Stomach (tissue), 4 donors: ENCODE measurements at regions not wholly inside any gene's neighbourhood (a gene's known extent, or its start where the extent isn't known, plus 50 kb on each side); places are given as distances from the start of the nearest gene placed in this dataset.

ENCODE experiments used
- POLR2AphosphoS5 ChIP-seq, 3 donors: sonication (generic); formaldehyde crosslinking; IDR thresholded peaks; one replicate each; pipeline ENCODE4 v1.6.1; 2016; ENCODE audit warnings: antibody characterized with exemption in 3 of 3
- TF ChIP-seq, protein P1 (sequence below), 7 experiments: fragments of 450-650 bp in 4 of 7; fragments of 200-600 bp in 3 of 7; sonication (generic) in 3 of 7; IDR thresholded peaks; one replicate each; pipeline ENCODE4 v1.5.1; 2016 to 2019; ENCODE audit warnings: antibody characterized with exemption in 7 of 7, control low read depth in 2 of 7, mild to moderate bottlenecking in 1 of 7

DNA sequence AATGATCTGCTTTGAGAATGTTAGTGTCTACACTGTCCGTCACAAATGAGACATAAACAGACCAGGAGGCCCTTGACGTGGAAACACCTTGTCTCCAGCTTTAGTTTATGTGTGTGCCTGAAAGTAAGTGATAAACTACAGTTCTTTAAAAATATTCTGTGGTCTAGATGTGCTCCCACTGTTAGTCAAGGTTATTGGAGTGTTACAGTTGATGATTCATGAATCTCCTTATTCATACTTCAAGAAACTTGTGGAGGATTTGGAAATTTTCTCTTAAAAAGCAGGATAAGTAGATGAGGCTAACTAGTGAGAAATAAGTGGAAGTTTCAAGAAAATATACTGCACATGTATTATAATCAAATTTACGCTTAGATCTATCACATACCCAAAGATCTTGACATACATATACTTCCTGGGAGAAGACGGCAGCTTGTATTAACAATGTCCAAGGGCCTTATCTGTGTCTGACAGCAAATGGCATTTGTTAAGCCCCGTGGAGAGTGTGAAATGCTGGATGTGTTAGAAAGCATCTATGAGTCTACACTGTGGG, 90.5 kb upstream of the MBOAT1 start:
- TF ChIP-seq POLR2AphosphoS5 (IDR thresholded peaks at IDR 0.05) = no peak
- TF ChIP-seq, protein P1, sequence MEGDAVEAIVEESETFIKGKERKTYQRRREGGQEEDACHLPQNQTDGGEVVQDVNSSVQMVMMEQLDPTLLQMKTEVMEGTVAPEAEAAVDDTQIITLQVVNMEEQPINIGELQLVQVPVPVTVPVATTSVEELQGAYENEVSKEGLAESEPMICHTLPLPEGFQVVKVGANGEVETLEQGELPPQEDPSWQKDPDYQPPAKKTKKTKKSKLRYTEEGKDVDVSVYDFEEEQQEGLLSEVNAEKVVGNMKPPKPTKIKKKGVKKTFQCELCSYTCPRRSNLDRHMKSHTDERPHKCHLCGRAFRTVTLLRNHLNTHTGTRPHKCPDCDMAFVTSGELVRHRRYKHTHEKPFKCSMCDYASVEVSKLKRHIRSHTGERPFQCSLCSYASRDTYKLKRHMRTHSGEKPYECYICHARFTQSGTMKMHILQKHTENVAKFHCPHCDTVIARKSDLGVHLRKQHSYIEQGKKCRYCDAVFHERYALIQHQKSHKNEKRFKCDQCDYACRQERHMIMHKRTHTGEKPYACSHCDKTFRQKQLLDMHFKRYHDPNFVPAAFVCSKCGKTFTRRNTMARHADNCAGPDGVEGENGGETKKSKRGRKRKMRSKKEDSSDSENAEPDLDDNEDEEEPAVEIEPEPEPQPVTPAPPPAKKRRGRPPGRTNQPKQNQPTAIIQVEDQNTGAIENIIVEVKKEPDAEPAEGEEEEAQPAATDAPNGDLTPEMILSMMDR (IDR thresholded peaks at IDR 0.05) = no peak
